ENCODE measurements at regions not wholly inside any gene's neighbourhood (a gene's known extent, or its start where the extent isn't known, plus 50 kb on each side); places are given as distances from the start of the nearest gene placed in this dataset.

DNA sequence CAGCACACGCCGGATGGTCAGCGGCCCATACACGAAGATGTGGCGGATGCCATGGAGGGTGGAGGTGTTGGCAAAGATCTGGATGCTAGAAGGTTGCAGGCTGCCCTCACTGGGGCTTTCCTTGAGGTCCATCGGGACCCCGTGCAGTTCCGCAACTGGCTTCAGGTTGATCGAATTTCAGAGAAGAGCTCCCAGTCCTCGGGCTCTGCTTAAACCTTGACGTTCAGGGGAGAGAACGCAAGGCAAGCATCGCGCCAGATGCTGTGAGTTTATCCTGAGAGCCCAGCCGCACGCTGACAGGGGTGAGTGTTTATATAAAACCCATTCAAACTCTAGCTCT is 98.7 kb upstream of the CCL2 start:
- ChIA-PET POLR2A (ENCODE audit: low non-redundant PET) (no interaction called here), CTCF (no interaction called here)
- no peak overlapping the region for H3K27ac ChIP-seq (ENCODE audit: low read depth, low read length, poor library complexity, severe bottlenecking)
- no peak for DNase-seq (ENCODE audit: low spot score)
- peaks cover 30% of the 10 kb centered on the region for H3K27me3 ChIP-seq (replicated peaks; ENCODE audit: insufficient read depth, low read depth, low read length, poor library complexity)
- H3K36me3 ChIP-seq (ENCODE audit: insufficient read depth, low read length, poor library complexity, severe bottlenecking) = no peaks in the 10 kb centered on the region
- no peak overlapping the region for H3K4me3 ChIP-seq (ENCODE audit: low read depth, low read length, poor library complexity, severe bottlenecking)
- intact Hi-C loops (cut with micrococcal nuclease; ENCODE audit: unreplicated experiment) = no loop called here
- H3K4me1 ChIP-seq (ENCODE audit: insufficient read depth, low read length, poor library complexity, severe bottlenecking) = no peaks in the 10 kb centered on the region
- TF ChIP-seq EZH2 (IDR thresholded peaks at IDR 0.05; ENCODE audit: borderline replicate concordance, low read depth, low read length, poor library complexity, severe bottlenecking) = no peak
- TF ChIP-seq, protein P1, sequence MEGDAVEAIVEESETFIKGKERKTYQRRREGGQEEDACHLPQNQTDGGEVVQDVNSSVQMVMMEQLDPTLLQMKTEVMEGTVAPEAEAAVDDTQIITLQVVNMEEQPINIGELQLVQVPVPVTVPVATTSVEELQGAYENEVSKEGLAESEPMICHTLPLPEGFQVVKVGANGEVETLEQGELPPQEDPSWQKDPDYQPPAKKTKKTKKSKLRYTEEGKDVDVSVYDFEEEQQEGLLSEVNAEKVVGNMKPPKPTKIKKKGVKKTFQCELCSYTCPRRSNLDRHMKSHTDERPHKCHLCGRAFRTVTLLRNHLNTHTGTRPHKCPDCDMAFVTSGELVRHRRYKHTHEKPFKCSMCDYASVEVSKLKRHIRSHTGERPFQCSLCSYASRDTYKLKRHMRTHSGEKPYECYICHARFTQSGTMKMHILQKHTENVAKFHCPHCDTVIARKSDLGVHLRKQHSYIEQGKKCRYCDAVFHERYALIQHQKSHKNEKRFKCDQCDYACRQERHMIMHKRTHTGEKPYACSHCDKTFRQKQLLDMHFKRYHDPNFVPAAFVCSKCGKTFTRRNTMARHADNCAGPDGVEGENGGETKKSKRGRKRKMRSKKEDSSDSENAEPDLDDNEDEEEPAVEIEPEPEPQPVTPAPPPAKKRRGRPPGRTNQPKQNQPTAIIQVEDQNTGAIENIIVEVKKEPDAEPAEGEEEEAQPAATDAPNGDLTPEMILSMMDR (conservative IDR thresholded peaks at IDR 0.05; ENCODE audit: low read depth, low read length) = no peak
- no peaks in the 10 kb centered on the region for H3K9me3 ChIP-seq (ENCODE audit: low read depth, low read length, poor library complexity, severe bottlenecking)
- no TSS peak for BruUV-seq (replicated peaks)

DNA sequence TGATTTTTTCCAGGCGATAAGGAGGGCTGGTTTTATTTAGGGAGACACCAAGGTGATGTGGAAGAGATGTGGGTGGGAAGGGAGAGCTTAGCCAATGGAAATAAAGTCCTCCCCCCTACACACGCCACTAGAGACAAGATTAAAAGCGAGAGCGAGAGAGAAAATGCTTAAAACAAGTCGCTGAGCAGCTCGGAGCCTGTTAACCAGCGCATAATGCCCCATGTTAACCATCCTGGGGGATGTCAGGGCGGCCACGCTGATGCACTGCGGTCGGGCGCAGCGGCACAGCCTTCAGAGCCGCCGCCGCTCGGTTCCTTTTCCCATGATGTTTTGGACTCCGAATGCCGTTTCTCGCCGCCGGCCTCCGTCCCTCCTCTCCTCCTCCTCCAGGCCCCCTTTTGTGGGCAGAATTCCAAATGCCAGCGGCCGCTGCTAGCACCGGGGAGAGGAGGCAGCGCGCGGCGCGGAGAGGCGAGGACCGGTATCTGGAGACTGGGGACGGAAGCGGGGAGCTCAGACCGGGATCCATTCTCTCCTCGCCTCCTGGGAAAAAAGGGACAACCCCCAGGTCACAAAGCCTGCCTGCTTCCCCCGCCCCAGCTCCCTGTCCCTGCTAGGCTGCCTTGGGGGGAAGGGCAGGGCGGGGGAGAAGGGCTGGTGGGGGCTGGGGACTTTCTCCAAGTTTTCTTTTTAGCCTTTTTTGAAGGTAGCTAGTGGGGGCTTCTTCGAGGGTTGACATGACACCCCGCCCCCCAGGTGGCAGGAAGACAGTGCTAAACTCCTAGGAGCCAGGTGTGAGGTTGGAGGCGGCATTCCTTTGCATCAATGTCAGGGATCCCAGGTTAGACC is 98.1 kb upstream of the CCL2 start:
- intact Hi-C loops (cut with micrococcal nuclease; ENCODE audit: unreplicated experiment) = no loop called here
- no peaks in the 10 kb centered on the region for H3K4me1 ChIP-seq (ENCODE audit: insufficient read depth, low read length, poor library complexity, severe bottlenecking)
- no TSS peak for BruUV-seq (replicated peaks)
- no peak for DNase-seq (ENCODE audit: low spot score)
- H3K27ac ChIP-seq (ENCODE audit: low read depth, low read length, poor library complexity, severe bottlenecking) = no peak overlapping the region
- POLR2A ChIA-PET (ENCODE audit: low non-redundant PET) = no interaction called here
- H3K4me3 ChIP-seq (ENCODE audit: low read depth, low read length, poor library complexity, severe bottlenecking) = no peak overlapping the region
- no peaks in the 10 kb centered on the region for H3K36me3 ChIP-seq (ENCODE audit: insufficient read depth, low read length, poor library complexity, severe bottlenecking)
- H3K9me3 ChIP-seq (ENCODE audit: low read depth, low read length, poor library complexity, severe bottlenecking) = no peaks in the 10 kb centered on the region
- TF ChIP-seq, protein P1 (conservative IDR thresholded peaks at IDR 0.05; ENCODE audit: low read depth, low read length) = no peak
- peak; percentile 44 for TF ChIP-seq EZH2 (IDR thresholded peaks at IDR 0.05; ENCODE audit: borderline replicate concordance, low read depth, low read length, poor library complexity, severe bottlenecking)
- H3K27me3 ChIP-seq (replicated peaks; ENCODE audit: insufficient read depth, low read depth, low read length, poor library complexity) = peaks cover 30% of the 10 kb centered on the region
- CTCF ChIA-PET = no interaction called here

DNA sequence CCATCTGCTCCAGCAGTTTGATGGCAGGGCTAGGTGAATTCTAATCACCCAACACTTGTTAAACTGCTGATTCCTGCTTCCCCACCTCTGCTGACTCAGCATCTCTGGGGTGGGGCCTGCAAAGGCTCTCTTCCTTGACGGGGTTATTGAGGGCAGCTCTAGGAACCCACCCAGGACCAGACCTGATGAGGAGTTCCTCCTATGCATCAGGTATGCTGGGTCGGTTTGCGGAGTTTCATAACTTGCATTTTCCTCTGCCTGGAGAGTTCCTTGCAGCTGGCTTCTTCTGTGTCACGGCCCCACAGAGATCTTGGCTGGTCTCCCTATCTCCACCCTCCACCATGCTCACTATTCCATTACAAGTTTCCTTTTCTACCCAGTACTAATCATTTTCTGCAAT is 93.4 kb upstream of the CCL2 start:
- no peak for DNase-seq (ENCODE audit: low spot score)
- TF ChIP-seq, protein P1 (conservative IDR thresholded peaks at IDR 0.05; ENCODE audit: low read depth, low read length) = no peak
- TF ChIP-seq EZH2 (IDR thresholded peaks at IDR 0.05; ENCODE audit: borderline replicate concordance, low read depth, low read length, poor library complexity, severe bottlenecking) = no peak
- Histone ChIP-seq H3K36me3 (ENCODE audit: insufficient read depth, low read length, poor library complexity, severe bottlenecking) (no peaks in the 10 kb centered on the region), H3K9me3 (ENCODE audit: low read depth, low read length, poor library complexity, severe bottlenecking) (no peaks in the 10 kb centered on the region), H3K4me3 (ENCODE audit: low read depth, low read length, poor library complexity, severe bottlenecking) (no peak overlapping the region), H3K27ac (ENCODE audit: low read depth, low read length, poor library complexity, severe bottlenecking) (no peak overlapping the region), H3K4me1 (ENCODE audit: insufficient read depth, low read length, poor library complexity, severe bottlenecking) (no peaks in the 10 kb centered on the region), H3K27me3 (replicated peaks; ENCODE audit: insufficient read depth, low read depth, low read length, poor library complexity) (peaks cover 13% of the 10 kb centered on the region)
- intact Hi-C loops (cut with micrococcal nuclease; ENCODE audit: unreplicated experiment) = loop anchor here (5.0 kb wide), 1 partner anchor 384 kb away; no protein-coding TSS in a partner anchor
- POLR2A ChIA-PET (ENCODE audit: low non-redundant PET) = no interaction called here
- CTCF ChIA-PET = no interaction called here
- no TSS peak for BruUV-seq (replicated peaks)
